COLO829 (cell line): ENCODE measurements at regions not wholly inside any gene's neighbourhood (a gene's known extent, or its start where the extent isn't known, plus 50 kb on each side); places are given as distances from the start of the nearest gene placed in this dataset.

Experiments
- DNase-seq: peaks from one replicate; pipeline ENCODE4 v3.0.0; 2012; ENCODE audit warnings: low spot score

DNA sequence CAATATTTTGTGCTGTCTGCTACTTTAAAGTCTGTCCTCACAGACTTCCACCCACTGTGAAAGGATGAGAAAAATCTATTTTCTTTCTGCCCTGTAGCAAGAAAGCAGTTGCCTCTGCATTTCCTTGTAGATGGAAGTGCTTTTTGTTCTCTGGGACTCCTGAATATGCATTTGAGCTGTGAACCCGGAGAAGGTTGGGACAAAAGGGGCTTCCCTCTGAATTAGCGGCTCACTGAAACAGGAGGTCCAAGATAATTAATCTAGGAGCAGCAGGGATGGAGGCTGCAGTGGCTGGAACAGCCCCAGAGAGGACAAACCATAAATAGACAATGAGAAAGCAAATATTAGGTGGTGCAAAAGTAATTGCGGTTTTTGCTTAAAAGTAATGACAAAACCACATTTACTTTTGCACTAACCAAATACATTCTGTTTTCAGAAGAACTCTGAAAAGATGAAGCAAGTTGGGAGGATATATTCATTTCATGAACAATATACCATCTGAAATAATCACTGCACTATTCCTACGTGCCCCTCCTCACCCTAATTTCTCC, 143.4 kb upstream of the KBTBD8 start:
- no peak for DNase-seq

- no peak for DNase-seq
Measured at GRCh38 chr3:66856533-66856932, 141.6 kb upstream of the KBTBD8 start.

- no peak for DNase-seq
Measured at GRCh38 chr3:66858656-66859381, 139.3 kb upstream of the KBTBD8 start.

- DNase-seq = no peak
Measured at GRCh38 chr3:66860771-66861170, 137.3 kb upstream of the KBTBD8 start.

DNA sequence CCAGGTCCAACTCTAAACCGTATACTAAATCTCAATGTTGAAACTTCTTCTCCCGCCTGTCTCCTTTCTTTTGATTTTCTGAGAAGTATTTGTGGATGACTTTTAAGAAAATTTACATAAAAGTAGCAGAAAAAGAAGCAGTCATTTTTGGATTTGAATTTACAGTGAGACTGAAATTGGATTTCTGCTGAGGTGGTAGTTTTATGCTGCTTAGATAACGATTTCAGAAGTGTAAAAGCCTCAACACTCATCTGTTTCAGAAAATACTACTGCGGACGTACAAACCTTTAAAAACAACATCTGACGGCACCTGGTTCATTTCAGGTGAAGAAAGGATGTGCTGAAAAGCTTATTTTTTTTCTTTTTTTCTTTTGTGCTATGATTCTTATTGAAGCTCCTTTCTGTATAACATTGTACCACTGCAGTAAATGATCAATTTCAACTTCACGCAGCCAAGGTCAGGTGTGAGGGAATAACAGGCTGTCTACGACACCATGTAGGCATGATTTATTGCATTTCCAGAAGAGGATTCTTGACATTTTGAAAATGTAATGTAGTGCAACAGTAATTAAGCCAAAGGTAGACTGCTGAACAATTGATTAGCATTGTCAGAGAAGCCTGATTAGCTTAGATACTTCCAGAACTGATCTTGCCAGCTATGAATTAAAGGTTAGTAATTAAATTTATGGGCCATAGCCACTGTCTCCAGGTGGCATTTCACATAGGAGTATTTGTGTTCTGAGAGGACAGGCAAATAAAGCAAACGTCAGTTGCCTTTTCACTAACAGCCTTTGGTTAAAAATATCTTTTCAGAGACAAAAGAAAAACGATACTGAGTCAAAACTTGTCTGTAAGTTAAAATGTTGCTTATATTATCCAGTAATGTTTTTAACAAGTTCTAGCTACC, 134.6 kb upstream of the KBTBD8 start:
- no peak for DNase-seq

- no peak for DNase-seq
Measured at GRCh38 chr3:66884659-66885058, 113.4 kb upstream of the KBTBD8 start.

GRCh38 chr3:66885326-66886000, 112.6 kb upstream of the KBTBD8 start:
- no peak for DNase-seq

- DNase-seq = no peak
Measured at GRCh38 chr3:66889750-66890494, 108.2 kb upstream of the KBTBD8 start.

DNA sequence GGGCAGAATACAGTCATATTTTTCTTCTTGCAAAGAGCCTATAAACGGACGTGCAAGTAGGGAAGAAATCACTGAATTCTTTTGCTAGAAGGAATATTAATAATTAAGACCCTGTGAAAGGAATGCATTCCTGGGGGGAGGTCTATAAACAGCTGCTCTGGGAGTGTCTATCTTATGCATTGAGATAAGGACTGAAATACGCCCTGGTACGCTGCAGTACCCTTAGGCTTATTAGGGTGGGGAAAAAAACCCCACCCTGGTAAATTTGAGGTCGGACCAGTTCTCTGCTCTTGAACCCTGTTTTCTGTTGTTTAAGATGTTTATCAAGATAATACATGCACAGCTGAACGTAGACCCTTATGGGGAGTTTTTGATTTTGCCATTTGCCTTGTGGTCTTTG, 100.0 kb upstream of the KBTBD8 start:
- DNase-seq = no peak

DNA sequence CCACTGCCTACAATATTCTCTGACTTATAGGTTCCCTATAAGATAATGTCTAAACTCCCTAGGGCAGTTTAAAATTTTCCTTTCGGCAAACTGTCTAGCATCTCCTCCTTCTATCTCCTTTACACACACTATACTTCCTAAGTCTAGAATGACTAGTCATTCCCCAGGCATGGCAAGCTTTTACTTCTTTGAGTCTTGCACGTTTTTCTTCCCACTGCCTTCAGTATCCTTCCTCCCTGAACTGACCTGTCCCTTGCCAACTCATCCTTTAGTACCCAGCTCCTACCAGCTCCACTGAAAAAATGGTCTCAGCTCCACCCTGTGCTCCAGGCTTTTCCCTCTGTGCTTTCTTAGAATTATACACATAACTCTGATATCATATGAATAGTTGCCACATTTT, 93.8 kb upstream of the KBTBD8 start:
- DNase-seq = no peak

GRCh38 chr3:66904831-66905493, 93.1 kb upstream of the KBTBD8 start:
- no peak for DNase-seq

DNA sequence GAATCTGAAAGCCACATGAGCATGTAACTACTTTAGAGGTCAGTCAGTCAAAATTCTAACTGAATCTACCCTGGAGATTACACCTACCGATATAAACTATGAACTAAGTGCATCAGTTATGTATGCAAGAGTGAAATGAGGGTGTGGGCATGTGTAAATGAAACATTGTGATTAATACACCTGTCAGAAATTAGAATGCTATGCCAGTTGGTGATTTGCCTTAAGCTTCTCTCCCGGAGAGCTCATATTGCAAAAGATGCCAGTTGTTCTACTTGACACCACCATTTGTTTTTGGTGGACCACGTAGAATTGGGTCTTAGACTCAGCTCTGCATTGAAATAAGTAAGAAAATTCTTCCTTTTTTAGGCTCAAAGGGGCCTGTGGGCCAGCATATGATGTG, 91.0 kb upstream of the KBTBD8 start:
- DNase-seq = no peak

GRCh38 chr3:66910266-66911055, 87.6 kb upstream of the KBTBD8 start:
- DNase-seq = no peak

- DNase-seq = no peak
Measured at GRCh38 chr3:66912306-66912705, 85.8 kb upstream of the KBTBD8 start.

DNA sequence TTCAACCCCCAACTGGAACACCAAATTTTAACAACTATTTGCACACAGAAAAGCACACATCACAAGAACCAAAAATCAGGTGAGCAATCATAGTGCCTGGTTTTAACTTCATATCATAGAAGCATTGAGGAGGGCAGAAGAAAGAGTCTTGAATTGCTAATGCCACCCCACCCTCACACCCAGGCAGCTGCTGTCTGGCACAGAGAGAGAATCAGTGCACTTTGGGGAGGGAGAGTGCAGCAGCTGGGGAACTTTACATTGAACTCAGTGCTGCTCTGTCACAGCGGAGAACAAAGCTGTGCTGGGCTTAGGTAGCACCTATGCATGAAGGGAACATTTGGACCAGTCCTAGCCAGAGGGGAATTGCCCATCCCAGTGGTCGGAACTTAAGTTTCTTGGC, 76.0 kb upstream of the KBTBD8 start:
- no peak for DNase-seq

DNA sequence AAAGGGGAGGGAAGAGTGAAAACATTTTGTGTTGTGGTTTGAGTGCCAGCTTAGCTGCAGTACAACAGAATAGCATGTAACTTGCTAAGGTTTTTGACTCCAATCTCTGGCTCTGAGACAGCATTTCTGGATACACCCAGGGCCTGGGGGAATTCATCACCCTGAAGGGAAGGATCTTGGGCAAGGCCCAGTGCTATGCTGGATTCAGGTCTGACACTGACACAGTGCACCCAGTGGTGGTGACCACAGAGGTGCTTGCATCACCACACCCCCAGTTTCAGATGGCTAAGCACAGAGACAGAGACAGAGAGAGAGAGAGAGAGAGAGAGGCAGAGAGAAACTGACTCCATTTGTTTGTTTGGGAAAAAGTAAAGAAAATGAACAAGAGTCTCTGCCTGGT, 74.1 kb upstream of the KBTBD8 start:
- no peak for DNase-seq

GRCh38 chr3:66928252-66928651, 69.9 kb upstream of the KBTBD8 start:
- DNase-seq = no peak

DNA sequence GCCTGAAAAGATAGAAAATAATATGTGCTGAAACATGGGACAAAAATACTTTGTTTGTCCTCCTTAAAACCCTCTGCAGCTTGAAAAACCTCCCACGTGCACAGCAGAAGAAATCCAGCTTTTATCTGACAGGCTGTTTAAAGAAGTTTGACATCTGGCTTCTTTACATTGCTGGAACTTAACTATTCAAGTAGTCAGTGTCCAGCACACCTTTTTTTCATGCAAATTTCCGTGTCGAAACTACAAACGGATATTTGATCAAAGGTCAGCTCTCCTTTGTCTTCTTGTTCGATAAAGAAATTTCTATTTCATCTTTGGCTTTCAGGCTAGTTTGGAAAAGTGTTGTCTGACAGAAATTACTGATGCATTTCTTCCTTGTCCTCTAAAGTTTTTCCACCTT, 66.8 kb upstream of the KBTBD8 start:
- no peak for DNase-seq

DNA sequence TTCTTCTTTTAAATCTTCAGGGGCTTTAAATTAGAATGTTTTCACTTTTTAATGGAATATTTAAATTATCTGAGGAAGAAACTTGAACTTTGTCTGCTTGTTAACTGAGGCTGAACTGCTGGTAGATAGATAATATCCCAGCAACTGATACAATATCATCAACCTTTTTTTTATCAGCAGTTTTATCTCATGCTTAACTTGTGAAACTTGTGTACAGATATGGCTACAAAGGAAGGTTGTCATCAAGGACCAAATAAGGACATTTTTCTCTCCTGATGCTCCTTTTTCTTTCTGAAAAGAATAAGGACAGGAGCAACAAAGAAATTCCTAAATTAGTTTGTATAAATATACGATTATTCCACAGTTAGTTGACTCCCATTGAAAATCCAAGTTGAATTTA, 66.4 kb upstream of the KBTBD8 start:
- DNase-seq = no peak

DNA sequence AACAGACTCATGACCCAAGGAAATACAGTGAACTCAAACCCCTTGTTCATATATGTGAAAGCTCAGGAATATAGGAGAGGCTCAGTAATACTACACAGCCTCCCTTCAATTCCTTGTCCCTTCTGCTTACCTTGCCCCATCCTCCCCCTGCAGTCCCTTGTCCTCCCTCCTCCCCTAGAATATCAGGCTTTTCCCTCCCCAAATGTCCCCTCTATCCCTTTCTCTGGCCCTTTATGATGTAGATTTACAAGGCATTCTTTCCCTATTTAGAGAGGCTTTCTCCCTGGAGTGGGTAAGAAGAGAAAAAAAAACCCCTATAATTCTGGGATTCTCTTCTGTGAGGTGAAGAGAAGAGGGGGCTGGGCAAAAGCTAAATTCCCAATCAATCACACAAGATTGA, 64.9 kb upstream of the KBTBD8 start:
- DNase-seq = no peak

DNA sequence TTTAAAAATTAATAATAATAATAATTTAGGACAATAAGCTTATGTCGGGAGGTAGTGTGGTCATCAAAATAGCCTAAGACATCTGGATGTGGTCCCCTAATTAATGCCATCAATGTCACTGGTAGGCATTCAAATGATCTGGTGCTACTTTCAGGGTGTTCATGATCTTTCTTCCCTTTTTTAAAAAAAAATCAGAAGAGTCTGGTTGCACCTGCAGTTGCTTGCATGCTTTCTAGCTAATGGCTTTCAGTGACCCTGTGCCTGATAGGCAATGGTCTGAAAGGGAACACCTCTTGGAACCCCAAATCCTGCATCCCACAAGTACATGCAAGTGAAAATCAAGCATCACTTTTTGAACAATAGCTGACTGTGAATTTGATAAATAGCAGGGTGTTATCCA, 64.1 kb upstream of the KBTBD8 start:
- no peak for DNase-seq
